CD4-positive, CD25-positive, alpha-beta regulatory T cell (primary cell): ENCODE measurements at regions not wholly inside any gene's neighbourhood (a gene's known extent, or its start where the extent isn't known, plus 50 kb on each side); places are given as distances from the start of the nearest gene placed in this dataset.

Experiments used
- ATAC-seq, 2 donors: fragments of 150-1000 bp; cut with Tn5 transposase; one replicate each; pipeline ENCODE4 v1.10.0; 2021; ENCODE audit warnings: low read depth in 2 of 2, moderate number of reproducible peaks in 2 of 2, moderate library complexity in 1 of 2
- DNase-seq, 3 donors: peaks; one replicate each; pipeline versions ENCODE4 v3.0.0 to v3.0.0-alpha.2; 2012 to 2022; ENCODE audit warnings: mixed read lengths in 1 of 3
- H3K27ac ChIP-seq: one replicate; pipeline ENCODE4 v1.7.0; 2013; ENCODE audit warnings: mild to moderate bottlenecking, low read length; ENCODE audit not compliant: insufficient read depth, poor library complexity, severe bottlenecking
- H3K27me3 ChIP-seq: one replicate; pipeline ENCODE4 v1.7.0; 2013; ENCODE audit warnings: low read length; ENCODE audit not compliant: control insufficient read depth, insufficient read depth
- H3K36me3 ChIP-seq: one replicate; pipeline ENCODE4 v1.7.0; 2013; ENCODE audit warnings: mild to moderate bottlenecking, low read length, moderate library complexity; ENCODE audit not compliant: control insufficient read depth, insufficient read depth
- H3K4me1 ChIP-seq: 2 replicates; pipeline ENCODE4 v1.7.0; 2013; ENCODE audit warnings: mild to moderate bottlenecking, low read length; ENCODE audit not compliant: insufficient read depth, control insufficient read depth, poor library complexity, severe bottlenecking
- H3K4me3 ChIP-seq: one replicate; pipeline ENCODE4 v1.7.0; 2013; ENCODE audit warnings: low read depth, mild to moderate bottlenecking, low read length, moderate library complexity
- H3K9me3 ChIP-seq, 2 experiments: 1 replicate in 1 of 2; 2 replicates in 1 of 2; pipeline ENCODE4 v1.7.0; 2013; ENCODE audit warnings: low read length in 2 of 2, mild to moderate bottlenecking in 1 of 2, moderate library complexity in 1 of 2; ENCODE audit not compliant: control insufficient read depth in 2 of 2
- H3K27ac Mint-ChIP-seq, 3 donors: one replicate each; pipeline ENCODE4 v1.8.0; 2020 to 2022; ENCODE audit warnings: mild to moderate bottlenecking in 3 of 3, mixed read lengths in 3 of 3, moderate library complexity in 2 of 3
- H3K27me3 Mint-ChIP-seq: one replicate; pipeline ENCODE4 v1.8.0; 2022; ENCODE audit warnings: mild to moderate bottlenecking, mixed read lengths
- H3K36me3 Mint-ChIP-seq: one replicate; pipeline ENCODE4 v1.8.0; 2020; ENCODE audit warnings: mixed read lengths
- H3K4me1 Mint-ChIP-seq, 4 donors: one replicate each; pipeline ENCODE4 v1.8.0; 2020 to 2022; ENCODE audit warnings: mixed read lengths in 4 of 4, mild to moderate bottlenecking in 1 of 4
- H3K4me3 Mint-ChIP-seq, 4 donors: one replicate each; pipeline ENCODE4 v1.8.0; 2020 to 2022; ENCODE audit warnings: mild to moderate bottlenecking in 4 of 4, mixed read lengths in 4 of 4, moderate library complexity in 3 of 4
- H3K9me3 Mint-ChIP-seq, 7 donors: one replicate each; pipeline ENCODE4 v1.8.0; 2020 to 2022; ENCODE audit warnings: mixed read lengths in 7 of 7, mild to moderate bottlenecking in 3 of 7, moderate library complexity in 2 of 7

- DNase-seq: no peak
- H3K4me1 ChIP-seq: peaks cover 13% of the 10 kb centered on the region
- no peak overlapping the region for H3K4me3 ChIP-seq
- H3K27ac Mint-ChIP-seq: no peak overlapping the region
- H3K36me3 Mint-ChIP-seq: no peaks in the 10 kb centered on the region
- peaks cover 17 to 25% (median 21%) of the 10 kb centered on the region in 4 donors for H3K4me1 Mint-ChIP-seq
- no peaks in the 10 kb centered on the region for H3K36me3 ChIP-seq
- H3K9me3 Mint-ChIP-seq: no peaks in the 10 kb centered on the region
- no peaks in the 10 kb centered on the region for H3K27me3 Mint-ChIP-seq
- H3K27ac ChIP-seq: no peak overlapping the region
- H3K27me3 ChIP-seq: no peaks in the 10 kb centered on the region
- H3K4me3 Mint-ChIP-seq: no peak overlapping the region
- no peaks in the 10 kb centered on the region for H3K9me3 ChIP-seq
- no peak for ATAC-seq
Measured at GRCh38 chr1:101141376-101141775, 95.4 kb upstream of the S1PR1 start.

GRCh38 chr1:101139821-101140718 lies 96.7 kb upstream of the S1PR1 start:
- H3K27me3 ChIP-seq: no peaks in the 10 kb centered on the region
- no peaks in the 10 kb centered on the region for H3K36me3 ChIP-seq
- no peak for DNase-seq
- H3K4me1 ChIP-seq: peaks cover 19% of the 10 kb centered on the region
- H3K4me1 Mint-ChIP-seq: peaks cover 19 to 29% (median 27%) of the 10 kb centered on the region in 4 donors
- no peak for ATAC-seq
- no peaks in the 10 kb centered on the region for H3K36me3 Mint-ChIP-seq
- no peaks in the 10 kb centered on the region for H3K9me3 ChIP-seq
- no peaks in the 10 kb centered on the region for H3K9me3 Mint-ChIP-seq
- no peak overlapping the region for H3K4me3 Mint-ChIP-seq
- no peaks in the 10 kb centered on the region for H3K27me3 Mint-ChIP-seq
- peak overlapping the region; percentile 11 to 78 (median 32) for H3K27ac Mint-ChIP-seq
- H3K27ac ChIP-seq: no peak overlapping the region
- H3K4me3 ChIP-seq: no peak overlapping the region

GRCh38 chr1:101139130-101139529 lies 97.7 kb upstream of the S1PR1 start:
- H3K27ac ChIP-seq: no peak overlapping the region
- H3K4me3 ChIP-seq: no peak overlapping the region
- H3K9me3 ChIP-seq: no peaks in the 10 kb centered on the region
- H3K27me3 Mint-ChIP-seq: no peaks in the 10 kb centered on the region
- no peaks in the 10 kb centered on the region for H3K27me3 ChIP-seq
- peaks cover 25 to 38% (median 34%) of the 10 kb centered on the region in 4 donors for H3K4me1 Mint-ChIP-seq
- ATAC-seq (no peak), DNase-seq (no peak)
- peaks cover 19% of the 10 kb centered on the region for H3K4me1 ChIP-seq
- no peaks in the 10 kb centered on the region for H3K9me3 Mint-ChIP-seq
- H3K36me3 Mint-ChIP-seq: no peaks in the 10 kb centered on the region
- no peak overlapping the region for H3K4me3 Mint-ChIP-seq
- no peaks in the 10 kb centered on the region for H3K36me3 ChIP-seq
- H3K27ac Mint-ChIP-seq: peak overlapping the region in 1 of 3 donors; percentile 34

- peak in 1 of 3 donors; percentile 47 for DNase-seq
- Mint-ChIP-seq H3K4me1 (peaks cover 25 to 45% (median 40%) of the 10 kb centered on the region in 4 donors), H3K4me3 (peak overlapping the region in 2 of 4 donors; percentile 11 to 20), H3K27ac (peak overlapping the region; percentile 43 to 75 (median 49)), H3K27me3 (no peaks in the 10 kb centered on the region), H3K36me3 (no peaks in the 10 kb centered on the region), H3K9me3 (no peaks in the 10 kb centered on the region)
- Histone ChIP-seq H3K27ac (no peak overlapping the region), H3K4me3 (peak overlapping the region; percentile 31), H3K27me3 (no peaks in the 10 kb centered on the region), H3K9me3 (no peaks in the 10 kb centered on the region), H3K4me1 (peaks cover 19% of the 10 kb centered on the region), H3K36me3 (no peaks in the 10 kb centered on the region)
- ATAC-seq: peak in 1 of 2 donors; percentile 29
Measured at GRCh38 chr1:101137144-101138126, 99.4 kb upstream of the S1PR1 start.

GRCh38 chr1:101136739-101137138 lies 100.1 kb upstream of the S1PR1 start:
- Mint-ChIP-seq H3K9me3 (no peaks in the 10 kb centered on the region), H3K27me3 (no peaks in the 10 kb centered on the region), H3K4me1 (peaks cover 25 to 50% (median 42%) of the 10 kb centered on the region in 4 donors), H3K36me3 (no peaks in the 10 kb centered on the region), H3K27ac (peak overlapping the region; percentile 26 to 43 (median 42)), H3K4me3 (peak overlapping the region in 1 of 4 donors; percentile 11)
- Histone ChIP-seq H3K4me3 (peak overlapping the region; percentile 31), H3K27ac (no peak overlapping the region), H3K4me1 (peaks cover 19% of the 10 kb centered on the region), H3K36me3 (no peaks in the 10 kb centered on the region), H3K9me3 (no peaks in the 10 kb centered on the region), H3K27me3 (no peaks in the 10 kb centered on the region)
- ATAC-seq: peak; percentile 44 to 52
- peak in 2 of 3 donors; percentile 31 to 78 for DNase-seq

GRCh38 chr1:101136271-101136670 lies 100.5 kb upstream of the S1PR1 start:
- H3K27me3 ChIP-seq: no peaks in the 10 kb centered on the region
- peaks cover 30 to 55% (median 45%) of the 10 kb centered on the region in 4 donors for H3K4me1 Mint-ChIP-seq
- H3K27ac ChIP-seq: no peak overlapping the region
- H3K27ac Mint-ChIP-seq: peak overlapping the region; percentile 11 to 49 (median 43)
- no peaks in the 10 kb centered on the region for H3K36me3 ChIP-seq
- no peaks in the 10 kb centered on the region for H3K9me3 Mint-ChIP-seq
- no peaks in the 10 kb centered on the region for H3K27me3 Mint-ChIP-seq
- ATAC-seq: no peak
- no peak overlapping the region for H3K4me3 Mint-ChIP-seq
- no peak overlapping the region for H3K4me3 ChIP-seq
- H3K4me1 ChIP-seq: peaks cover 19% of the 10 kb centered on the region
- no peaks in the 10 kb centered on the region for H3K9me3 ChIP-seq
- H3K36me3 Mint-ChIP-seq: no peaks in the 10 kb centered on the region
- no peak for DNase-seq

GRCh38 chr1:101135526-101135925 lies 101.3 kb upstream of the S1PR1 start:
- no peak overlapping the region for H3K4me3 Mint-ChIP-seq
- Histone ChIP-seq H3K36me3 (no peaks in the 10 kb centered on the region), H3K4me1 (peaks cover 22% of the 10 kb centered on the region), H3K9me3 (no peaks in the 10 kb centered on the region), H3K27ac (no peak overlapping the region), H3K4me3 (no peak overlapping the region), H3K27me3 (no peaks in the 10 kb centered on the region)
- H3K36me3 Mint-ChIP-seq: no peaks in the 10 kb centered on the region
- H3K27me3 Mint-ChIP-seq: no peaks in the 10 kb centered on the region
- no peaks in the 10 kb centered on the region for H3K9me3 Mint-ChIP-seq
- peak overlapping the region in 1 of 3 donors; percentile 34 for H3K27ac Mint-ChIP-seq
- DNase-seq (no peak), ATAC-seq (no peak)
- H3K4me1 Mint-ChIP-seq: peaks cover 36 to 62% (median 52%) of the 10 kb centered on the region in 4 donors
